ENCODE measurements at regions not wholly inside any gene's neighbourhood (a gene's known extent, or its start where the extent isn't known, plus 50 kb on each side); places are given as distances from the start of the nearest gene placed in this dataset.

DNA sequence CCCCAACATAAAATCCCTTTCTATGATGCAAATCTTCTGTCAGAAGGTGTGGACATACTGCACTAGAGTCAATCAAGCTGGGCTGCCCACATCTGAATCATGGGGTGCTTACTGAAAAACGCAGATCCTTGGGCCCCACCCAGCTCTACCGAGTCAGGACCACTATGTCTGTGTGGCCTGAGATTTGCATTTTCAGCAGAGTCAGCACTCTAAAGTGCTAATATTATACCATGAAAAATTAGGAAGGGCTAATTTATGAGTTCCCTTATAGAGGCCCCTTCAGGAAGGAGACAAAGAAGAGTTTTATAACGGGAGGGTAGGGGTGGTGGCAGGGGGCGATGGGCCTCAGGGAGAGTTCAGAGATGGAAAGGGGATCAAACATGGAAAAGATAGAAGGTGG lies 163.3 kb upstream of the NABP1 start:
- H3K4me1 ChIP-seq (ENCODE audit: insufficient read depth, low read length) = no peaks in the 10 kb centered on the region
- DNase-seq (no peak), ATAC-seq (no peak)
- no peaks in the 10 kb centered on the region for H3K79me2 ChIP-seq (ENCODE audit: low read length)
- H3K9ac ChIP-seq (ENCODE audit: low read length) = no peak overlapping the region
- H3K4me2 ChIP-seq (ENCODE audit: low read length) = no peak overlapping the region
- no peaks in the 10 kb centered on the region for H3K36me3 ChIP-seq (ENCODE audit: low read depth, low read length)
- TF ChIP-seq EZH2phosphoT487 (IDR thresholded peaks at IDR 0.05; ENCODE audit: borderline replicate concordance, low read length) = no peak
- TF ChIP-seq EZH2 (IDR thresholded peaks at IDR 0.05; ENCODE audit: low read length, unreplicated experiment) = no peak
- TF ChIP-seq, protein P1, sequence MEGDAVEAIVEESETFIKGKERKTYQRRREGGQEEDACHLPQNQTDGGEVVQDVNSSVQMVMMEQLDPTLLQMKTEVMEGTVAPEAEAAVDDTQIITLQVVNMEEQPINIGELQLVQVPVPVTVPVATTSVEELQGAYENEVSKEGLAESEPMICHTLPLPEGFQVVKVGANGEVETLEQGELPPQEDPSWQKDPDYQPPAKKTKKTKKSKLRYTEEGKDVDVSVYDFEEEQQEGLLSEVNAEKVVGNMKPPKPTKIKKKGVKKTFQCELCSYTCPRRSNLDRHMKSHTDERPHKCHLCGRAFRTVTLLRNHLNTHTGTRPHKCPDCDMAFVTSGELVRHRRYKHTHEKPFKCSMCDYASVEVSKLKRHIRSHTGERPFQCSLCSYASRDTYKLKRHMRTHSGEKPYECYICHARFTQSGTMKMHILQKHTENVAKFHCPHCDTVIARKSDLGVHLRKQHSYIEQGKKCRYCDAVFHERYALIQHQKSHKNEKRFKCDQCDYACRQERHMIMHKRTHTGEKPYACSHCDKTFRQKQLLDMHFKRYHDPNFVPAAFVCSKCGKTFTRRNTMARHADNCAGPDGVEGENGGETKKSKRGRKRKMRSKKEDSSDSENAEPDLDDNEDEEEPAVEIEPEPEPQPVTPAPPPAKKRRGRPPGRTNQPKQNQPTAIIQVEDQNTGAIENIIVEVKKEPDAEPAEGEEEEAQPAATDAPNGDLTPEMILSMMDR (conservative IDR thresholded peaks at IDR 0.05; ENCODE audit: low read depth, low read length) = no peak
- H3F3A ChIP-seq (ENCODE audit: low read length, unreplicated experiment) = no peaks in the 10 kb centered on the region
- no peaks in the 10 kb centered on the region for H3K9me3 ChIP-seq (ENCODE audit: low read length)
- CTCF ChIA-PET = no interaction called here
- intact Hi-C loops (cut with micrococcal nuclease) = no loop called here
- H3K4me3 ChIP-seq (ENCODE audit: low read length) = no peak overlapping the region
- no TSS peak for BruUV-seq (replicated peaks)
- no peaks in the 10 kb centered on the region for H4K20me1 ChIP-seq (ENCODE audit: low read length)
- no peaks in the 10 kb centered on the region for H3K9me2 ChIP-seq (replicated peaks; ENCODE audit: low read length)
- no peak overlapping the region for H2AFZ ChIP-seq (ENCODE audit: low read length)
- no peak overlapping the region for H3K27ac ChIP-seq (ENCODE audit: low read length)
- H3K27me3 ChIP-seq (ENCODE audit: low read length) = no peaks in the 10 kb centered on the region
- POLR2A ChIA-PET (ENCODE audit: unreplicated experiment) = no interaction called here

DNA sequence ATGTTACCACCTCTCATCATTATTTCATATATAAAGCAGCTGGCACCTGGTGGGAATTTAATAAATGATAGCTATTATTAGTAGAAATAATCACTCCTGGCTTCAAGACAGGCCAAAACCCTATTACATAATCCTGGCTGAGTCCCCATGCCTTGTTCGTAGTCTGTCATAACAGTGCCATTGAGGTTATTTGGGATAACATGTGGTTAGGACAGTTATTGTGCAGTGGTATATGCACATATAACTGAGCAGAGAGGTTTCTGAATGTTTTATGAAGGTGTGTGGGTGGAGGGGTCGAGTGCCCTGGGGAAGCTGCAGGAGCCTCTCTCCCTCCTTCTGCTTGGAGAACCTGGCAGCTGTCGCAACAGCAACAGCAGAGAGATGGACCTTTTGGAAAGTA lies 162.4 kb upstream of the NABP1 start:
- H3K27ac ChIP-seq (ENCODE audit: low read length) = no peak overlapping the region
- H3K4me2 ChIP-seq (ENCODE audit: low read length) = no peak overlapping the region
- ATAC-seq (no peak), DNase-seq (no peak)
- no peaks in the 10 kb centered on the region for H3F3A ChIP-seq (ENCODE audit: low read length, unreplicated experiment)
- no peaks in the 10 kb centered on the region for H4K20me1 ChIP-seq (ENCODE audit: low read length)
- no peaks in the 10 kb centered on the region for H3K36me3 ChIP-seq (ENCODE audit: low read depth, low read length)
- TF ChIP-seq EZH2 (IDR thresholded peaks at IDR 0.05; ENCODE audit: low read length, unreplicated experiment) (no peak), EZH2phosphoT487 (IDR thresholded peaks at IDR 0.05; ENCODE audit: borderline replicate concordance, low read length) (no peak)
- TF ChIP-seq, protein P1 (conservative IDR thresholded peaks at IDR 0.05; ENCODE audit: low read depth, low read length) = no peak
- H3K4me1 ChIP-seq (ENCODE audit: insufficient read depth, low read length) = no peaks in the 10 kb centered on the region
- no peak overlapping the region for H2AFZ ChIP-seq (ENCODE audit: low read length)
- ChIA-PET POLR2A (ENCODE audit: unreplicated experiment) (no interaction called here), CTCF (no interaction called here)
- H3K79me2 ChIP-seq (ENCODE audit: low read length) = no peaks in the 10 kb centered on the region
- no peaks in the 10 kb centered on the region for H3K9me3 ChIP-seq (ENCODE audit: low read length)
- no peaks in the 10 kb centered on the region for H3K27me3 ChIP-seq (ENCODE audit: low read length)
- no peak overlapping the region for H3K9ac ChIP-seq (ENCODE audit: low read length)
- H3K4me3 ChIP-seq (ENCODE audit: low read length) = no peak overlapping the region
- no TSS peak for BruUV-seq (replicated peaks)
- H3K9me2 ChIP-seq (replicated peaks; ENCODE audit: low read length) = no peaks in the 10 kb centered on the region
- intact Hi-C loops (cut with micrococcal nuclease) = no loop called here

DNA sequence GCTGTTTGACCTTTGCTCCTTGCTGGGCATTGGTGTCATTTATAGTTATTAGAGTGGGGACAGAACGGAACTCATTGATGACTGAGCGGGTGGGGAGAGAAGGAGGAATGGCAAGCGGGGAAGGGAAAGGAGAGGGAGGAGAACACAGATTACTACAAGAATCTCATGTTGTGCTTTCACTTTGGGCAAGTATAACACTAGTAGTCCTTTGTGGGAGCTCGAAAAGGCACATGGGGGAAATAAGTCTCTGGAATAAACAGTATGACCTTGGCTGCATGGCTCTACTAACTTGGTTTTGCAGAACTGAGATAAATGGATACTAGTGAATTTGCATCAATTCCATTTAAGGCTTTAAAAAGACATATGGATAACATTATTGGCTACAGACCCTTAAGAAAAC lies 161.7 kb upstream of the NABP1 start:
- Histone ChIP-seq H3K27ac (ENCODE audit: low read length) (no peak overlapping the region), H2AFZ (ENCODE audit: low read length) (no peak overlapping the region), H3K9me2 (replicated peaks; ENCODE audit: low read length) (no peaks in the 10 kb centered on the region), H3F3A (ENCODE audit: low read length, unreplicated experiment) (no peaks in the 10 kb centered on the region), H3K4me1 (ENCODE audit: insufficient read depth, low read length) (no peaks in the 10 kb centered on the region), H3K36me3 (ENCODE audit: low read depth, low read length) (no peaks in the 10 kb centered on the region), H4K20me1 (ENCODE audit: low read length) (no peaks in the 10 kb centered on the region), H3K4me3 (ENCODE audit: low read length) (no peak overlapping the region), H3K27me3 (ENCODE audit: low read length) (no peaks in the 10 kb centered on the region), H3K79me2 (ENCODE audit: low read length) (no peaks in the 10 kb centered on the region), H3K4me2 (ENCODE audit: low read length) (no peak overlapping the region), H3K9me3 (ENCODE audit: low read length) (no peaks in the 10 kb centered on the region), H3K9ac (ENCODE audit: low read length) (no peak overlapping the region)
- ATAC-seq = no peak
- intact Hi-C loops (cut with micrococcal nuclease) = no loop called here
- ChIA-PET POLR2A (ENCODE audit: unreplicated experiment) (no interaction called here), CTCF (no interaction called here)
- DNase-seq = no peak
- TF ChIP-seq, protein P1 (conservative IDR thresholded peaks at IDR 0.05; ENCODE audit: low read depth, low read length) = no peak
- TF ChIP-seq EZH2phosphoT487 (IDR thresholded peaks at IDR 0.05; ENCODE audit: borderline replicate concordance, low read length) = no peak
- no peak for TF ChIP-seq EZH2 (IDR thresholded peaks at IDR 0.05; ENCODE audit: low read length, unreplicated experiment)
- BruUV-seq (replicated peaks) = no TSS peak
